ENCODE measurements at regions not wholly inside any gene's neighbourhood (a gene's known extent, or its start where the extent isn't known, plus 50 kb on each side); places are given as distances from the start of the nearest gene placed in this dataset.

GRCh38 chr2:126568734-126569133 is 87.2 kb upstream of the GYPC start:
- H3K36me3 Mint-ChIP-seq: no peaks in the 10 kb centered on the region
- no peaks in the 10 kb centered on the region for H3K4me1 Mint-ChIP-seq (ENCODE audit: low read depth)
- no peak overlapping the region for H3K4me3 Mint-ChIP-seq
- no peak overlapping the region for H3K27ac Mint-ChIP-seq
- H3K27me3 Mint-ChIP-seq: no peaks in the 10 kb centered on the region
- DNase-seq: no peak
- POLR2A ChIA-PET: no interaction called here
- CTCF ChIA-PET: no interaction called here
- no peaks in the 10 kb centered on the region for H3K9me3 Mint-ChIP-seq
- intact Hi-C loops (cut with micrococcal nuclease): no loop called here

GRCh38 chr2:126571403-126571802 is 84.6 kb upstream of the GYPC start:
- no peaks in the 10 kb centered on the region for H3K27me3 Mint-ChIP-seq
- no peak overlapping the region for H3K4me3 Mint-ChIP-seq
- H3K4me1 Mint-ChIP-seq (ENCODE audit: low read depth): no peaks in the 10 kb centered on the region
- H3K36me3 Mint-ChIP-seq: no peaks in the 10 kb centered on the region
- no peaks in the 10 kb centered on the region for H3K9me3 Mint-ChIP-seq
- H3K27ac Mint-ChIP-seq: no peak overlapping the region
- ChIA-PET POLR2A (no interaction called here), CTCF (no interaction called here)
- no peak for DNase-seq
- intact Hi-C loops (cut with micrococcal nuclease): no loop called here

GRCh38 chr2:126575631-126576030 is 80.3 kb upstream of the GYPC start:
- Mint-ChIP-seq H3K4me1 (ENCODE audit: low read depth) (no peaks in the 10 kb centered on the region), H3K27ac (no peak overlapping the region), H3K36me3 (no peaks in the 10 kb centered on the region), H3K4me3 (no peak overlapping the region), H3K27me3 (no peaks in the 10 kb centered on the region), H3K9me3 (no peaks in the 10 kb centered on the region)
- POLR2A ChIA-PET: no interaction called here
- no peak for DNase-seq
- CTCF ChIA-PET: interaction anchor here (0.7 kb wide), 1 partner anchor 177 kb away, joined by 3 read pairs; no protein-coding TSS in a partner anchor
- intact Hi-C loops (cut with micrococcal nuclease): no loop called here

DNA sequence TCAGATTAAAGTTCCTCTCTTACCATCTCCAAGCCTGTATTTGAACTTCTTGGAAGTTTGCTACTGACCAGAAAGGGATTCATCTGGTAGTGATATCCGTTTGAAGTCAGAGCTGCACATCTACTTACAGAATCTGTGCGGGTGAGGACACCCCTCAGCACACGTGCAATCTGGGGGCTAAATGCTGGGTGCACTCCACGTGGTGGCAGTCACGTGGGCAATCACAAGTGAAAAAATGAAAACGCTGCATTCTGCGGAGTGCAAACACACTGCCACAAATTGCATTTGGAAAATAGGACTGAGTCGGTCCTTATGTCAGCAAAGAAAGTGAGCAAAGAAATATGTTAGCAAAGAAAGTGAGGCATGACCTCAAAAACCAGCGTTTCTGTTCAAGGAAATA is 76.1 kb upstream of the GYPC start:
- H3K27ac Mint-ChIP-seq: no peak overlapping the region
- H3K36me3 Mint-ChIP-seq: no peaks in the 10 kb centered on the region
- intact Hi-C loops (cut with micrococcal nuclease): no loop called here
- H3K9me3 Mint-ChIP-seq: no peaks in the 10 kb centered on the region
- no peaks in the 10 kb centered on the region for H3K4me1 Mint-ChIP-seq (ENCODE audit: low read depth)
- no peak for DNase-seq
- ChIA-PET CTCF (no interaction called here), POLR2A (no interaction called here)
- H3K4me3 Mint-ChIP-seq: no peak overlapping the region
- peaks cover 2% of the 10 kb centered on the region for H3K27me3 Mint-ChIP-seq

GRCh38 chr2:126586317-126586716 is 69.6 kb upstream of the GYPC start:
- no peak for DNase-seq
- intact Hi-C loops (cut with micrococcal nuclease): no loop called here
- Mint-ChIP-seq H3K4me1 (ENCODE audit: low read depth) (no peaks in the 10 kb centered on the region), H3K27me3 (peaks cover 11% of the 10 kb centered on the region), H3K4me3 (no peak overlapping the region), H3K9me3 (no peaks in the 10 kb centered on the region), H3K36me3 (no peaks in the 10 kb centered on the region), H3K27ac (no peak overlapping the region)
- CTCF ChIA-PET: no interaction called here
- POLR2A ChIA-PET: no interaction called here

DNA sequence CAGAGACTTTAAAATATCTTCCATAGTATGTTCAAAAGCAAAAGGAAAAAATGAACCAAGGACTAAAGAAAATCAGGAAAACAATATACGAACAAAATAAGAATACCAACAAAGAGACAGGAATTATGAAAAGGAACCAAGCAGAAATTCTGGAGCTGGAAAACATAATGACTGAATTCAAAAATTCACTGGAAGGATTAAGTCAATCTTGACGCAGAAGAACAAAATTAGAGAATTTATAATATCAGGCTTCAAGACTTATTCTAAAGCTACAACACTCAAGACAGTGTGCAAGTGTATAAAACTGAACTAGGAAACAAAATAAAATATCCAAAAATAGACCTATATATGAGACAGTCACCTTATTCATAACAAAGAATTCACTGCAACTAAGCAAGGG is 56.9 kb upstream of the GYPC start:
- ChIA-PET CTCF (interaction anchor here (0.6 kb wide), 1 partner anchor 71 kb away, joined by 3 read pairs; no protein-coding TSS in a partner anchor), POLR2A (no interaction called here)
- peaks cover 1% of the 10 kb centered on the region for H3K27me3 Mint-ChIP-seq
- intact Hi-C loops (cut with micrococcal nuclease): no loop called here
- DNase-seq: no peak
- no peak overlapping the region for H3K27ac Mint-ChIP-seq
- H3K4me3 Mint-ChIP-seq: no peak overlapping the region
- no peaks in the 10 kb centered on the region for H3K4me1 Mint-ChIP-seq (ENCODE audit: low read depth)
- peaks cover 19% of the 10 kb centered on the region for H3K9me3 Mint-ChIP-seq
- H3K36me3 Mint-ChIP-seq: peaks cover 4% of the 10 kb centered on the region

DNA sequence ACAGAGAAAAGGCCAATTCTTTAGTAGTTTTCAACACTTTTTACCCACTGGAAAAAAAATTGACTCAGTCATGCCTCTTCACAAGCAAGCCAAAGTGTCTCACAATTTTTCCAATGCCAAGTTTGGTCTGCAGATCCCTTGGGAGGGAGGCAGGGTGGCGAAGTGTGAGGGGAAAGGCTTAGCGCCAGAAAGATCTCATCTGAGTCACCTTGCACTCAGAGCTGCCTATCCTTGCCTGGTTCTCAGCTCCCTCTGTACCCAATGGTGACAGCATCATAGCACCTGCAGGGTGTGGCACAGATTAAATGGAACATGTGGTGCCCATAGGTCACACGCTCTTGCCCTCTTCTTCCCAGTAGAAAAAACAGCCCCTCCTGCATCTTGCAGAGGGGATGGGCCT is 55.2 kb upstream of the GYPC start:
- POLR2A ChIA-PET: no interaction called here
- CTCF ChIA-PET: no interaction called here

GRCh38 chr2:126602334-126602733 is 53.6 kb upstream of the GYPC start:
- no peaks in the 10 kb centered on the region for H3K4me1 Mint-ChIP-seq (ENCODE audit: low read depth)
- ChIA-PET CTCF (no interaction called here), POLR2A (no interaction called here)

More for the DNA sequence above, 55.2 kb upstream of the GYPC start:
- H3K4me1 Mint-ChIP-seq (ENCODE audit: low read depth): no peaks in the 10 kb centered on the region
- no peak for DNase-seq
- intact Hi-C loops (cut with micrococcal nuclease): no loop called here
- peaks cover 11% of the 10 kb centered on the region for H3K36me3 Mint-ChIP-seq
- no peak overlapping the region for H3K27ac Mint-ChIP-seq
- H3K27me3 Mint-ChIP-seq: peaks cover 3% of the 10 kb centered on the region
- H3K9me3 Mint-ChIP-seq: peaks cover 36% of the 10 kb centered on the region
- no peak overlapping the region for H3K4me3 Mint-ChIP-seq

More at GRCh38 chr2:126602334-126602733, 53.6 kb upstream of the GYPC start:
- H3K36me3 Mint-ChIP-seq: peaks cover 13% of the 10 kb centered on the region
- DNase-seq: no peak
- no peak overlapping the region for H3K4me3 Mint-ChIP-seq
- H3K9me3 Mint-ChIP-seq: peaks cover 41% of the 10 kb centered on the region
- intact Hi-C loops (cut with micrococcal nuclease): no loop called here
- H3K27me3 Mint-ChIP-seq: peaks cover 3% of the 10 kb centered on the region
- H3K27ac Mint-ChIP-seq: no peak overlapping the region

All from activated CD4-positive, alpha-beta memory T cell treated with anti-CD3 and anti-CD28 coated beads for 36 hours (primary cell).